Lower leg skin (tissue), 4 donors: ENCODE measurements at regions not wholly inside any gene's neighbourhood (a gene's known extent, or its start where the extent isn't known, plus 50 kb on each side); places are given as distances from the start of the nearest gene placed in this dataset.
"Not testable (repeated sequence)": the region's sequence is repeated elsewhere in the genome, so short reads cannot be mapped to it uniquely, and the experiment has no call there.

Experiments used
- DNase-seq, 2 donors: peaks; one replicate each; pipeline ENCODE4 v3.0.0-alpha.2; 2019; ENCODE audit warnings: low spot score in 2 of 2
- H3K4me3 ChIP-seq: fragments of 200-600 bp; sonication (generic); 2 replicates; pipeline ENCODE4 v1.5.1; 2017; ENCODE audit warnings: mild to moderate bottlenecking, low read depth; ENCODE audit not compliant: poor library complexity, severe bottlenecking
- CTCF ChIP-seq, 3 donors: fragments of 450-650 bp; IDR thresholded peaks; one replicate each; pipeline ENCODE4 v1.5.1; 2016; ENCODE audit warnings: antibody characterized with exemption in 3 of 3, mild to moderate bottlenecking in 3 of 3, moderate library complexity in 2 of 3
- POLR2A ChIP-seq, 2 donors: fragments of 450-650 bp; IDR thresholded peaks; one replicate each; pipeline ENCODE4 v1.6.1; 2016 to 2017; ENCODE audit warnings: antibody characterized with exemption in 2 of 2, mild to moderate bottlenecking in 1 of 2, moderate library complexity in 1 of 2
- WGBS, 2 donors: methylation state at CpG; one replicate each; pipeline ENCODE4 v1.1.5; 2018; 5-methylcytosine and 5-hydroxymethylcytosine counted together
- intact Hi-C: fragments of 100-400 bp; cut with DNase I; formaldehyde crosslinking; loops from one replicate; pipeline ENCODE4 v1.15.0; 2023; ENCODE audit warnings: low total_unique reads

- intact Hi-C loops: no loop called here
- no peak overlapping the region for H3K4me3 ChIP-seq
- no peak for DNase-seq
- WGBS, 2 donors: 91 to 95% methylated on average over 5 of the region's 5 CpGs
- TF ChIP-seq POLR2A (IDR thresholded peaks at IDR 0.05) (no peak), CTCF (IDR thresholded peaks at IDR 0.05) (no peak)
These were observed 114.2 kb upstream of the TSC22D1 start for GRCh38 chr13:44690376-44690775.

- DNase-seq: no peak
- intact Hi-C loops: no loop called here
- TF ChIP-seq POLR2A (IDR thresholded peaks at IDR 0.05) (no peak), CTCF (IDR thresholded peaks at IDR 0.05) (no peak)
- no peak overlapping the region for H3K4me3 ChIP-seq
These were observed 112.5 kb upstream of the TSC22D1 start for GRCh38 chr13:44688652-44689051.

GRCh38 chr13:44686531-44686934, 110.4 kb upstream of the TSC22D1 start:
- no peak for DNase-seq
- TF ChIP-seq CTCF (IDR thresholded peaks at IDR 0.05): no peak
- TF ChIP-seq POLR2A (IDR thresholded peaks at IDR 0.05): no peak
- intact Hi-C loops: no loop called here
- 95 to 96% methylated on average over 4 of the region's 4 CpGs for WGBS, 2 donors
- H3K4me3 ChIP-seq: no peak overlapping the region

GRCh38 chr13:44685641-44686040, 109.5 kb upstream of the TSC22D1 start:
- no peak for DNase-seq
- intact Hi-C loops: no loop called here
- 52% methylated on average over 3 of the region's 3 CpGs for WGBS, 2 donors
- TF ChIP-seq CTCF (IDR thresholded peaks at IDR 0.05) (no peak), POLR2A (IDR thresholded peaks at IDR 0.05) (no peak)
- H3K4me3 ChIP-seq: no peak overlapping the region

GRCh38 chr13:44682416-44682815, 106.3 kb upstream of the TSC22D1 start:
- 93 to 100% methylated on average over 6 of the region's 35 CpGs for whole genome bisulfite sequencing, 2 donors
- DNase-seq: peak in 1 of 2 donors; percentile 62
- H3K4me3 ChIP-seq, intact Hi-C loops: not testable (repeated sequence)

GRCh38 chr13:44680746-44681355, 104.7 kb upstream of the TSC22D1 start:
- no peak overlapping the region for H3K4me3 ChIP-seq
- TF ChIP-seq POLR2A (IDR thresholded peaks at IDR 0.05) (no peak), CTCF (IDR thresholded peaks at IDR 0.05) (no peak)
- no peak for DNase-seq
- intact Hi-C loops: no loop called here
